DND-41 (cell line): ENCODE measurements at regions not wholly inside any gene's neighbourhood (a gene's known extent, or its start where the extent isn't known, plus 50 kb on each side); places are given as distances from the start of the nearest gene placed in this dataset.
"Not testable (repeated sequence)": the region's sequence is repeated elsewhere in the genome, so short reads cannot be mapped to it uniquely, and the experiment has no call there.

Experiments used
- EZH2 ChIP-seq: IDR thresholded peaks from 3 replicates; pipeline ENCODE4 v1.6.1; 2012; ENCODE audit warnings: borderline replicate concordance, low read depth, mild to moderate bottlenecking, moderate library complexity, low read length, inconsistent platforms; ENCODE audit not compliant: severe bottlenecking
- TF ChIP-seq, protein P1 (sequence below): IDR thresholded peaks from 2 replicates; pipeline ENCODE4 v1.5.1; 2012; ENCODE audit warnings: borderline replicate concordance, low read length, moderate library complexity, mild to moderate bottlenecking; ENCODE audit not compliant: poor library complexity, severe bottlenecking; ENCODE audit errors: extremely low read depth

GRCh38 chr13:79607895-79608294 lies 126.9 kb downstream of the NDFIP2 start:
- TF ChIP-seq EZH2, result not testable (repeated sequence)
- TF ChIP-seq, protein P1, sequence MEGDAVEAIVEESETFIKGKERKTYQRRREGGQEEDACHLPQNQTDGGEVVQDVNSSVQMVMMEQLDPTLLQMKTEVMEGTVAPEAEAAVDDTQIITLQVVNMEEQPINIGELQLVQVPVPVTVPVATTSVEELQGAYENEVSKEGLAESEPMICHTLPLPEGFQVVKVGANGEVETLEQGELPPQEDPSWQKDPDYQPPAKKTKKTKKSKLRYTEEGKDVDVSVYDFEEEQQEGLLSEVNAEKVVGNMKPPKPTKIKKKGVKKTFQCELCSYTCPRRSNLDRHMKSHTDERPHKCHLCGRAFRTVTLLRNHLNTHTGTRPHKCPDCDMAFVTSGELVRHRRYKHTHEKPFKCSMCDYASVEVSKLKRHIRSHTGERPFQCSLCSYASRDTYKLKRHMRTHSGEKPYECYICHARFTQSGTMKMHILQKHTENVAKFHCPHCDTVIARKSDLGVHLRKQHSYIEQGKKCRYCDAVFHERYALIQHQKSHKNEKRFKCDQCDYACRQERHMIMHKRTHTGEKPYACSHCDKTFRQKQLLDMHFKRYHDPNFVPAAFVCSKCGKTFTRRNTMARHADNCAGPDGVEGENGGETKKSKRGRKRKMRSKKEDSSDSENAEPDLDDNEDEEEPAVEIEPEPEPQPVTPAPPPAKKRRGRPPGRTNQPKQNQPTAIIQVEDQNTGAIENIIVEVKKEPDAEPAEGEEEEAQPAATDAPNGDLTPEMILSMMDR, result not testable (repeated sequence)
